OCI-LY3 (cell line): ENCODE measurements at regions not wholly inside any gene's neighbourhood (a gene's known extent, or its start where the extent isn't known, plus 50 kb on each side); places are given as distances from the start of the nearest gene placed in this dataset.

Source experiments
- H2AFZ ChIP-seq: fragments of 200-600, 300-600 bp; shearing (Covaris generic); 2 replicates; pipeline ENCODE4 v1.6.0; 2014; ENCODE audit warnings: antibody characterized with exemption, low read depth, low read length
- H3K27ac ChIP-seq: fragments of 200-600, 300-600 bp; sonication (generic); 2 replicates; pipeline ENCODE4 v1.5.1; 2014; ENCODE audit warnings: mild to moderate bottlenecking, low read length, moderate library complexity, mixed read lengths
- H3K27me3 ChIP-seq: fragments of 200-600, 300-600 bp; sonication (generic); 2 replicates; pipeline ENCODE4 v1.6.1; 2014; ENCODE audit warnings: low read depth, low read length, mixed read lengths
- H3K36me3 ChIP-seq: fragments of 200-600, 300-600 bp; sonication (generic); replicated peaks from 2 replicates; pipeline ENCODE3; 2014; ENCODE audit warnings: low read depth, low read length, mixed read lengths
- H3K4me1 ChIP-seq: fragments of 300-600, 200-600 bp; sonication (generic); 2 replicates; pipeline ENCODE4 v1.6.1; 2014; ENCODE audit warnings: low read length, mixed read lengths
- H3K4me2 ChIP-seq: fragments of 200-600, 300-600 bp; sonication (generic); 2 replicates; pipeline ENCODE4 v1.6.1; 2014; ENCODE audit warnings: low read length, mixed read lengths
- H3K4me3 ChIP-seq: fragments of 300-600, 200-600 bp; sonication (generic); 2 replicates; pipeline ENCODE4 v1.5.1; 2014; ENCODE audit warnings: antibody characterized with exemption, mild to moderate bottlenecking, low read length, moderate library complexity
- H3K79me2 ChIP-seq: fragments of 300-600, 200-600 bp; shearing (Covaris generic); 2 replicates; pipeline ENCODE4 v1.6.1; 2014; ENCODE audit warnings: mild to moderate bottlenecking, low read length, mixed read lengths
- H3K9ac ChIP-seq: fragments of 300-600, 200-600 bp; shearing (Covaris generic); 2 replicates; pipeline ENCODE4 v1.6.0; 2014; ENCODE audit warnings: mild to moderate bottlenecking, low read length, moderate library complexity
- H3K9me3 ChIP-seq: fragments of 200-600, 300-600 bp; shearing (Covaris generic); 2 replicates; pipeline ENCODE4 v1.6.1; 2014; ENCODE audit warnings: low read length, mixed read lengths; ENCODE audit not compliant: insufficient read depth
- H4K20me1 ChIP-seq: fragments of 200-600, 300-600 bp; sonication (generic); 2 replicates; pipeline ENCODE4 v1.6.1; 2016; ENCODE audit warnings: low read length, mixed read lengths; ENCODE audit not compliant: insufficient read depth
- CTCF ChIP-seq: fragments of 200-600, 300-600 bp; sonication (generic); IDR thresholded peaks from 2 replicates; pipeline ENCODE4 v1.5.1; 2014; ENCODE audit warnings: antibody characterized with exemption, low read length, low read depth
- EZH2phosphoT487 ChIP-seq: fragments of 200-600 bp; shearing (Covaris generic); IDR thresholded peaks from 2 replicates; pipeline ENCODE4 v1.6.1; 2018; ENCODE audit warnings: antibody characterized with exemption, mixed run types, low read depth

GRCh38 chr7:31419505-31420055, 79.1 kb upstream of the NEUROD6 start:
- no peaks in the 10 kb centered on the region for H4K20me1 ChIP-seq
- TF ChIP-seq CTCF, result no peak
- TF ChIP-seq EZH2phosphoT487, result no peak
- H3K4me2 ChIP-seq, result no peak overlapping the region
- H3K79me2 ChIP-seq, result no peaks in the 10 kb centered on the region
- no peak overlapping the region for H2AFZ ChIP-seq
- no peak overlapping the region for H3K27ac ChIP-seq
- 0 out of 2 replicates have a peak, but pooled peaks cover 5% of the 10 kb centered on the region for H3K27me3 ChIP-seq
- H3K9ac ChIP-seq, result no peak overlapping the region
- no peaks in the 10 kb centered on the region for H3K9me3 ChIP-seq
- no peaks in the 10 kb centered on the region for H3K4me1 ChIP-seq
- no peak overlapping the region for H3K4me3 ChIP-seq
- H3K36me3 ChIP-seq, result no peaks in the 10 kb centered on the region

GRCh38 chr7:31420948-31421347, 80.4 kb upstream of the NEUROD6 start:
- no peak overlapping the region for H3K9ac ChIP-seq
- H3K27ac ChIP-seq, result no peak overlapping the region
- no peak overlapping the region for H3K4me2 ChIP-seq
- no peaks in the 10 kb centered on the region for H3K79me2 ChIP-seq
- H2AFZ ChIP-seq, result no peak overlapping the region
- H4K20me1 ChIP-seq, result no peaks in the 10 kb centered on the region
- H3K36me3 ChIP-seq, result no peaks in the 10 kb centered on the region
- no peak for TF ChIP-seq EZH2phosphoT487
- TF ChIP-seq CTCF, result no peak
- no peaks in the 10 kb centered on the region for H3K9me3 ChIP-seq
- H3K4me1 ChIP-seq, result no peaks in the 10 kb centered on the region
- H3K4me3 ChIP-seq, result no peak overlapping the region
- 0 out of 2 replicates have a peak, but pooled peaks cover 5% of the 10 kb centered on the region for H3K27me3 ChIP-seq

GRCh38 chr7:31421607-31422006, 81.1 kb upstream of the NEUROD6 start:
- Histone ChIP-seq H3K9me3 (no peaks in the 10 kb centered on the region), H3K4me1 (no peaks in the 10 kb centered on the region), H3K9ac (no peak overlapping the region), H3K79me2 (no peaks in the 10 kb centered on the region), H3K27me3 (0 out of 2 replicates have a peak, but pooled peaks cover 5% of the 10 kb centered on the region), H3K4me2 (no peak overlapping the region), H3K27ac (no peak overlapping the region), H3K4me3 (no peak overlapping the region), H3K36me3 (no peaks in the 10 kb centered on the region), H2AFZ (no peak overlapping the region), H4K20me1 (no peaks in the 10 kb centered on the region)
- no peak for TF ChIP-seq CTCF
- TF ChIP-seq EZH2phosphoT487, result no peak

- no peak overlapping the region for H3K4me2 ChIP-seq
- H3K4me1 ChIP-seq, result no peaks in the 10 kb centered on the region
- H2AFZ ChIP-seq, result no peak overlapping the region
- no peak overlapping the region for H3K9ac ChIP-seq
- no peaks in the 10 kb centered on the region for H3K27me3 ChIP-seq
- H3K36me3 ChIP-seq, result no peaks in the 10 kb centered on the region
- no peak overlapping the region for H3K4me3 ChIP-seq
- TF ChIP-seq CTCF (no peak), EZH2phosphoT487 (no peak)
- no peak overlapping the region for H3K27ac ChIP-seq
- no peaks in the 10 kb centered on the region for H3K79me2 ChIP-seq
- H3K9me3 ChIP-seq, result no peaks in the 10 kb centered on the region
- no peaks in the 10 kb centered on the region for H4K20me1 ChIP-seq
Measured at GRCh38 chr7:31423994-31424393, 83.5 kb upstream of the NEUROD6 start.
